ENCODE measurements at regions not wholly inside any gene's neighbourhood (a gene's known extent, or its start where the extent isn't known, plus 50 kb on each side); places are given as distances from the start of the nearest gene placed in this dataset.

- DNase-seq = no peak
Observed at GRCh38 chr2:220227266-220227920, 600.0 kb downstream of the SLC4A3 start.

- DNase-seq = peak; percentile 99
Observed at GRCh38 chr2:220228310-220229006, 601.0 kb downstream of the SLC4A3 start.

GRCh38 chr2:220240641-220241040, 613.2 kb downstream of the SLC4A3 start:
- no peak for DNase-seq

- DNase-seq = no peak
Observed at GRCh38 chr2:220241423-220241822, 614.0 kb downstream of the SLC4A3 start.

- DNase-seq = no peak
Observed at GRCh38 chr2:220243571-220243970, 616.1 kb downstream of the SLC4A3 start.

GRCh38 chr2:220246386-220246785, 619.0 kb downstream of the SLC4A3 start:
- DNase-seq = no peak

GRCh38 chr2:220247588-220248350, 620.3 kb downstream of the SLC4A3 start:
- no peak for DNase-seq

- no peak for DNase-seq
Observed at GRCh38 chr2:220259662-220260061, 632.2 kb downstream of the SLC4A3 start.

- no peak for DNase-seq
Observed at GRCh38 chr2:220263300-220263699, 635.9 kb downstream of the SLC4A3 start.

- DNase-seq = no peak
Observed at GRCh38 chr2:220269367-220269766, 641.9 kb downstream of the SLC4A3 start.

GRCh38 chr2:220270481-220271070, 643.1 kb downstream of the SLC4A3 start:
- no peak for DNase-seq

- no peak for DNase-seq
Observed at GRCh38 chr2:220272656-220273055, 645.2 kb downstream of the SLC4A3 start.

- DNase-seq = no peak
Observed at GRCh38 chr2:220273082-220273481, 645.7 kb downstream of the SLC4A3 start.

- peak; percentile 75 for DNase-seq
Observed at GRCh38 chr2:220275454-220275853, 648.0 kb downstream of the SLC4A3 start.

- peak; percentile 92 for DNase-seq
Observed at GRCh38 chr2:220276741-220277444, 649.5 kb downstream of the SLC4A3 start.

GRCh38 chr2:220277445-220277975, 650.1 kb downstream of the SLC4A3 start:
- peak; percentile 94 for DNase-seq

- no peak for DNase-seq
Observed at GRCh38 chr2:220278022-220278421, 650.6 kb downstream of the SLC4A3 start.

- peak; percentile 99 for DNase-seq
Observed at GRCh38 chr2:220279372-220279771, 651.9 kb downstream of the SLC4A3 start.

GRCh38 chr2:220279840-220280239, 652.4 kb downstream of the SLC4A3 start:
- DNase-seq = peak; percentile 72

GRCh38 chr2:220280736-220281135, 653.3 kb downstream of the SLC4A3 start:
- no peak for DNase-seq

GRCh38 chr2:220281771-220282170, 654.3 kb downstream of the SLC4A3 start:
- DNase-seq = peak; percentile 21

- DNase-seq = no peak
Observed at GRCh38 chr2:220282236-220282635, 654.8 kb downstream of the SLC4A3 start.

- no peak for DNase-seq
Observed at GRCh38 chr2:220293966-220294365, 666.5 kb downstream of the SLC4A3 start.

Measured in NCI-H226 (cell line).